ENCODE measurements at regions not wholly inside any gene's neighbourhood (a gene's known extent, or its start where the extent isn't known, plus 50 kb on each side); places are given as distances from the start of the nearest gene placed in this dataset.

DNA sequence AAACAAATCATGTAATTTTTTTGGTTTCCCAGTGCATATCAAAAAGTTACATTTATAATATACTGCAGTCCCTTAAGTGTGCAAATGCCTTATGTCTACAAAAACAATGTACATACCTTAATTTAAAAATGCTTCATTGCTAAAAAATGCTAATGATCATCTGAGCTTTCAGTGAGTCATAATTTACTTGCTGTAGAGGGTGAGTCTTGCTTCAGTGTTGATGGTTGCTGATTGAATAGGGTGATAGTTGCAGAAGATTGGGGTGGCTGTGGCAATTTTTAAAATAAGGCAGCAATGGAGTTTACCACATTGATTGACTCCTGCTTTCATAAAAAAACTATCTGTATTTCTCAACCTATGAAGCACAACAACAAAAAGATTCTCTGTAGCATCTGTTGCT lies 613.9 kb downstream of the TBC1D4 start:
- no peak for TF ChIP-seq EZH2 (IDR thresholded peaks at IDR 0.05; ENCODE audit: low read length, missing control alignments)
- TF ChIP-seq, protein P1, sequence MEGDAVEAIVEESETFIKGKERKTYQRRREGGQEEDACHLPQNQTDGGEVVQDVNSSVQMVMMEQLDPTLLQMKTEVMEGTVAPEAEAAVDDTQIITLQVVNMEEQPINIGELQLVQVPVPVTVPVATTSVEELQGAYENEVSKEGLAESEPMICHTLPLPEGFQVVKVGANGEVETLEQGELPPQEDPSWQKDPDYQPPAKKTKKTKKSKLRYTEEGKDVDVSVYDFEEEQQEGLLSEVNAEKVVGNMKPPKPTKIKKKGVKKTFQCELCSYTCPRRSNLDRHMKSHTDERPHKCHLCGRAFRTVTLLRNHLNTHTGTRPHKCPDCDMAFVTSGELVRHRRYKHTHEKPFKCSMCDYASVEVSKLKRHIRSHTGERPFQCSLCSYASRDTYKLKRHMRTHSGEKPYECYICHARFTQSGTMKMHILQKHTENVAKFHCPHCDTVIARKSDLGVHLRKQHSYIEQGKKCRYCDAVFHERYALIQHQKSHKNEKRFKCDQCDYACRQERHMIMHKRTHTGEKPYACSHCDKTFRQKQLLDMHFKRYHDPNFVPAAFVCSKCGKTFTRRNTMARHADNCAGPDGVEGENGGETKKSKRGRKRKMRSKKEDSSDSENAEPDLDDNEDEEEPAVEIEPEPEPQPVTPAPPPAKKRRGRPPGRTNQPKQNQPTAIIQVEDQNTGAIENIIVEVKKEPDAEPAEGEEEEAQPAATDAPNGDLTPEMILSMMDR (conservative IDR thresholded peaks at IDR 0.05 in 1 of 2, IDR thresholded peaks at IDR 0.05 in 1 of 2; ENCODE audit: low read depth in 1 of 2, low read length in 2 of 2), result no peak

Data from fibroblast of lung (primary cell).